ENCODE measurements at regions not wholly inside any gene's neighbourhood (a gene's known extent, or its start where the extent isn't known, plus 50 kb on each side); places are given as distances from the start of the nearest gene placed in this dataset.
A peak's percentile ranks its signal among the peaks of the same experiment; 100 is the strongest.
"Not testable (repeated sequence)": the region's sequence is repeated elsewhere in the genome, so short reads cannot be mapped to it uniquely, and the experiment has no call there.

DNA sequence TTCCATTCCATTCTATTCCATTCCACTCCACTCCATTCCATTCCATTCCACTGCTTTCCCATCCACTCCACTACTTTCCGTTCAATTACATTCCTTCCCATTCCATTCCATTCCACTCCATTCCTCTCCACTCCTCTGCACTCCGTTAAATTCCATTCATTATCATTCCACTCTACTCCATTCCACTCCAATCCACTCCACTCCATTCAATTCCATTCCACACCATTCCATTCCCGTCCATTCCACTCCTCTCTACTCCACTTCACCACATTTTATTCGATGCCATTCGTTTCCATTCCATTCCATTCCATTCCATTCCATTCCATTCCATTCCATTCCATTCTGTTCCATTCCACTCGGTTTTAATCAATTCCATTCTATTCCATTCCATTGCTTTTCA, 2571.5 kb upstream of the TPTE start:
- not testable (repeated sequence) for H3K4me1 Mint-ChIP-seq, H3K27me3 Mint-ChIP-seq, H3K27ac Mint-ChIP-seq, ATAC-seq, H3K4me3 Mint-ChIP-seq
- peaks cover 78% of the 10 kb centered on the region for H3K36me3 Mint-ChIP-seq
- peaks cover 100% of the 10 kb centered on the region for H3K9me3 Mint-ChIP-seq

DNA sequence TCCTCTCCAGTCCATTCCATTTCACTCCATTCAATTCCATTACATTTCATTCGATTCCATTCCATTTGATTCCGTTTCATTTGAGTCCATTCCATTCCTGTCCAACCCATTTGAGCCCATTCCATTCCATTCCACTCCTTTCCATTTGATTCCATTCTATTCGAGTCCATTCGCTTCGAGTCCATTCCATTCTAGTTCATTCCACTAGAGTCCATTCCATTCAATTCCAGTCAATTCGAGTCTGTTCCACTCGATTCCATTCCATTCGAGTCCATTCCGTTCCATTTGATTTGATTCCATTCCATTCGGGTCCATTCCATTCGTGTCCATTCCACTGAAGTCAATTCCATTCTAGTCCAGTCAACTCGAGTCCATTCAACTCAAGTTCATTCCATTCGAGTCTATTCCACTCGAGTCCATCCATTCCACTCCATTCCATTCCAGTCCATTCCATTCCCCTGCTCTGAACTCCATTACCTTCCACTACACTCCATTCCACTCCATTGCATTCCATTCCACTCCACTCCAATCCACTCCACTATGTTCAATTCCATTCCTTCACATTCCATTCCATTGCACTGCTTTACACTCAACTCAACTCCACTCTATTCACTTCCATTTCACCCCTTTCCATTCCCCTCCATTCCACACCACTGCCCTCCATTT, 2569.4 kb upstream of the TPTE start:
- Mint-ChIP-seq H3K4me1 (no peaks in the 10 kb centered on the region), H3K9me3 (peaks cover 100% of the 10 kb centered on the region), H3K4me3 (no peak overlapping the region), H3K27ac (no peak overlapping the region), H3K27me3 (no peaks in the 10 kb centered on the region), H3K36me3 (peaks cover 87% of the 10 kb centered on the region)
- no peak for ATAC-seq

DNA sequence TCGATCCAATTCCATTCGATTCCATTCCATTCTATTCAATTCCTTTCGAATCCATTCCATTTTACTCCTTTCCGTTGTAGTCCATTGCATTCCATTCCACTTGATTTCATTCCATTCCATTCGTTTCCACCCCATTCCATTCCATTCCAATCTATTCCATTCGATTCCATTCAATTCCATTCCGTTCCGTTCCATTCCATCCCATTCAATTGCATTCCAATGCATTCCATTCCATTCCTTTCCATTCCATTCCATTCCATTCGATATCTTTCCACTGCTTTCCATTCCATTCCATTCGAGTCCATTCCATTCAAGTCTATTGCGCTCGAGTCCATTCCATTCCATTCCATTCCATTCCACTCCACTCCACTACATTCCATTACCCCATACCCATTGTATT, 2568.7 kb upstream of the TPTE start:
- H3K27ac Mint-ChIP-seq: no peak overlapping the region
- H3K27me3 Mint-ChIP-seq: no peaks in the 10 kb centered on the region
- no peak for ATAC-seq
- peaks cover 100% of the 10 kb centered on the region for H3K9me3 Mint-ChIP-seq
- peaks cover 87% of the 10 kb centered on the region for H3K36me3 Mint-ChIP-seq
- H3K4me3 Mint-ChIP-seq: no peak overlapping the region
- no peaks in the 10 kb centered on the region for H3K4me1 Mint-ChIP-seq

DNA sequence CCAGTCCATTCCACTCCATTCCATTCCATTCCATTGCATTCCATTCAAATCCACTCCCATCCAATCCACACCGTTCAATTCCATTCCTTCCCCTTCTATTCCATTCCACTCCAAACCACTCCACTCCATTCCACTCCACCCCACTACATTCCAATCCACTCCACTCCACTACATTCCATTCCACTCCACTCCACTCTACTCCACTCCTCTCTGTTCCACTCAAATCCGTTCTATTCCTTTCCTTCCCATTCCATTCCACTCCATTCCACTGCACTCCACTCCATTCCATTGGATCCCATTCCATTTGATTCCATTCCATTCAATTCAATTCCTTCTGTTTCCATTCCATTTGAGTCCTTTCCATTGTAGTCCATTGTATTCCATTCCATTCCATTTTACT, 2568.3 kb upstream of the TPTE start:
- H3K27ac Mint-ChIP-seq: no peak overlapping the region
- H3K4me1 Mint-ChIP-seq: no peaks in the 10 kb centered on the region
- no peak for ATAC-seq
- peaks cover 87% of the 10 kb centered on the region for H3K36me3 Mint-ChIP-seq
- no peaks in the 10 kb centered on the region for H3K27me3 Mint-ChIP-seq
- no peak overlapping the region for H3K4me3 Mint-ChIP-seq
- peaks cover 99% of the 10 kb centered on the region for H3K9me3 Mint-ChIP-seq

DNA sequence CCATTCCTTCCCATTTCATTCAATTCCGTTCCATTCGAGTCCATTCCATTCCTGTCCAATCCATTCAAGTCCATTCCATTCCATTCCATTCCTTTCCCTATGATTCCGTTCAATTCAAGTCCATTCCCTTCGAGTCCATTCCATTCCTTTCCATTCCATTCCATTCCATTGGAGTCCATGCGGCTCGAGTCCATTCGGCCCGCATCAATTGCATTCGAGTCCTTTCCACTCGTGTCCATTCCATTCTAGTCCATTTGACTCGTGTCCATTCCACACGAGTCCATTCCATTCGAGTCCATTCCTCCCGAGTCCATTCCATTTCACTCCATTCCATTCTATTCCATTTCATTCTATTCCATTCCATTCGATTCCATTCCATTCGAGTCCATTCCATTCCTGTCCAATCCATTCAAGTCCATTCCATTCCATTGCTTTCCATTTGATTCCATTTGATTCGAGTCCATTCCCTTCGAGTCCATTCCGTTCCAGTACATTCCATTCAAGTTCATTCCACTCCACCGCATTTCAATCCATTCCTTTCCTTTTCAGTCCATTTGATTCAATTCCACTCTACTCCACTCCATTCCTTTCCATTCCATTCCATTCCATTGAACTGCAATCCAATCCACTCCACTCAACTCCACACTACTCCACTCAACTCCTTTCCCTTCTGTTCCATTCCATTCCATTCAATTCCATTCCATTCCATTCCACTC, 2565.9 kb upstream of the TPTE start:
- H3K4me3 Mint-ChIP-seq, H3K4me1 Mint-ChIP-seq, H3K27ac Mint-ChIP-seq, ATAC-seq, H3K27me3 Mint-ChIP-seq: not testable (repeated sequence)
- Mint-ChIP-seq H3K36me3 (peaks cover 64% of the 10 kb centered on the region), H3K9me3 (peaks cover 77% of the 10 kb centered on the region)

DNA sequence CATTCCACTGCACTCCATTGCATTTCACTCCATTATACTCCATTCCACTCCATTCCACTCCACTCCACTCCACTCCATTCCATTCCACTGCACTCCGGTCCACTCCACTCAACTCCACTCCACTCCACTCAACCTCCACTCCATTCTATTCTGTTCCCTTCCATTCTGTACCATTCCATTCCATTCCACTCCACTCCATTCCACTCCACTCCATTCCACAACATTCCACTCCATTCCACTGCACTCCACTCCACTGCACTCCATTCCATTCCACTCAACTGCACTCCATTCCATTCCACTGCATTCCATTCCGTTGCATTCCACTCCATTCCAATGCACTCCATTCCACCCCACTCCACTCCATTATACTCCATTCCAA, 2565.3 kb upstream of the TPTE start:
- not testable (repeated sequence) for ATAC-seq, H3K27me3 Mint-ChIP-seq, H3K4me3 Mint-ChIP-seq, H3K4me1 Mint-ChIP-seq, H3K27ac Mint-ChIP-seq
- Mint-ChIP-seq H3K9me3 (peaks cover 72% of the 10 kb centered on the region), H3K36me3 (peaks cover 59% of the 10 kb centered on the region)

DNA sequence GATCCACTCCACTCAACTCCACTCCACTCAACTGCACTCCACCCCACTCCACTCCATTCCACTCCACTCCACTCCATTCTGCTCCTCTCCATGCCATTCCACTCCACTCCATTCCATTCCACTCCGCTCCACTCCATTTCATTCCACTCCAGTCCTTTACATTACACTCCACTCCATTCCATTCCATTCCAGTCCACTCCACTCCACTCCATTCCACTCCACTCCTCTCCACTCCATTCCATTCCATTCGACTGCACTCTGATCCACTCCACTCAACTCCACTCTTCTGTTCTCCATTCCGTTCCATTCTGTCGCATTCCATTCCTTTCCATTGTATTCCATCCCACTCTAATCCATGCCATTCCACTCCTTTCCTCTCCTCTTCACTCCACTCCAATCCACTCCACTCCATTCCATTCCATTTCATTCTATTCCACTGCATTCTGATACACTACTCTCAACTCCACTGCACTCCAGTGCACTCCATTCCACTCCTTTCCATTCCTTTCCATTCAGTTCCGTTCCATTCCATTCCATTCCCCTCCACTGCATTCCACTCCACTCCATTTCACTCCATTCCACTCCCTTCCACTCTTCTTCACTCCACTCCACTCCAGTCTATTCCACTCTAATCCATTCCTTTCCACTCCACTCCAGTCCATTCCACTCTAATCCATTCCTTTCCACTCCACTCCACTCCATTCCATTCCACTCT, 2564.2 kb upstream of the TPTE start:
- H3K27ac Mint-ChIP-seq, H3K4me3 Mint-ChIP-seq, H3K27me3 Mint-ChIP-seq, H3K4me1 Mint-ChIP-seq: not testable (repeated sequence)
- Mint-ChIP-seq H3K36me3 (peaks cover 50% of the 10 kb centered on the region), H3K9me3 (peaks cover 61% of the 10 kb centered on the region)
- ATAC-seq: peak; percentile 16

DNA sequence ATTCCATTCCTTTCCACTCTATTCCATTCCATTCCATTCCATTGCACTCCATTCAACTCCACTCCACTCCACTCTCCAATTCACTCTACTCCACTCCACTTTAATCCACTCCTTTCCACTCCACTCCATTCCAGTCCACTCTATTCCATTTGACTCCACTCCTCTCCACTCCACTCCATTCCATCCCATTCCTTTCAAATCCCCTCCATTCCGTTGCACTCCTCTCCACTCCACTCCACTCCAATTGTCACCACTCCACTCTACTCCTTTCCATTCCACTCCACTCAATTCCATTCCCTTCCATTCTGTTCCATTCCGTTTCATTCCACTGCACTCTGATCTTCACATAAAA, 2563.7 kb upstream of the TPTE start:
- ATAC-seq: peak; percentile 60
- no peaks in the 10 kb centered on the region for H3K4me1 Mint-ChIP-seq
- no peak overlapping the region for H3K4me3 Mint-ChIP-seq
- peaks cover 50% of the 10 kb centered on the region for H3K36me3 Mint-ChIP-seq
- no peaks in the 10 kb centered on the region for H3K27me3 Mint-ChIP-seq
- no peak overlapping the region for H3K27ac Mint-ChIP-seq
- peaks cover 57% of the 10 kb centered on the region for H3K9me3 Mint-ChIP-seq
